HCT116 (cell line): ENCODE measurements at regions not wholly inside any gene's neighbourhood (a gene's known extent, or its start where the extent isn't known, plus 50 kb on each side); places are given as distances from the start of the nearest gene placed in this dataset.

Experiments
- ATAC-seq: fragments of 200-7000 bp; cut with Tn5 transposase; 2 replicates; pipeline ENCODE4 v1.9.1; 2020; ENCODE audit warnings: mild to moderate bottlenecking, moderate library complexity
- BruUV-seq: library from RNA; stranded (reverse); fragments of 400-500 nt; replicated peaks from 2 replicates; lab custom pipeline; 2021; lab: Mats Ljungman, UMichigan
- CTCF ChIA-PET: fragments of 300-600 bp; sonication (Branson Sonifier 250); formaldehyde crosslinking; loops from one replicate; lab custom pipeline; 2021; ENCODE audit warnings: antibody characterized with exemption; lab: Charles Lee
- POLR2A ChIA-PET: fragments of 300-600, 350-600 bp; sonication (Branson Sonifier 250); formaldehyde crosslinking; loops from one replicate; lab custom pipeline; 2021; ENCODE audit warnings: antibody characterized with exemption; lab: Charles Lee
- RAD21 ChIA-PET, 2 experiments: fragments of 300-600 bp; sonication (Branson Sonifier 250); formaldehyde crosslinking; loops; one replicate each; lab custom pipeline; 2023; ENCODE audit warnings: low total read pairs in 2 of 2; ENCODE audit not compliant: uncharacterized antibody in 2 of 2, unreplicated experiment in 2 of 2, low non-redundant PET in 1 of 2; lab: Charles Lee
- DNase-seq: peaks from one replicate; pipeline ENCODE4 v3.0.0-alpha.2; 2010; ENCODE audit warnings: low read depth, low spot score
- H2AFZ ChIP-seq: fragments of 200-600 bp; shearing (Covaris generic), sonication (generic); 2 replicates; pipeline ENCODE4 v1.6.1; 2017; ENCODE audit warnings: low read depth, mixed run types, mixed read lengths, antibody characterized with exemption, low read length; ENCODE audit not compliant: poor library complexity, severe bottlenecking
- H3K27ac ChIP-seq: 2 replicates; pipeline ENCODE4 v1.5.1; 2012; ENCODE audit warnings: low read depth, low read length
- H3K27me3 ChIP-seq: fragments of 200-600 bp; sonication (generic); 2 replicates; pipeline ENCODE4 v1.6.1; 2016; ENCODE audit warnings: mixed run types, low read length, mixed read lengths; ENCODE audit not compliant: insufficient read depth
- H3K36me3 ChIP-seq, 2 experiments: fragments of 200-500 bp in 1 of 2; fragments of 200-600 bp in 1 of 2; sonication (Bioruptor generic) in 1 of 2; sonication (generic) in 1 of 2; 2 replicates each; pipeline versions ENCODE4 v1.5.1 to v1.6.1; 2014 to 2016; ENCODE audit warnings: low read length in 2 of 2, inconsistent platforms in 1 of 2, mixed read lengths in 1 of 2, mixed run types in 1 of 2; ENCODE audit not compliant: insufficient read depth in 2 of 2, control insufficient read depth in 1 of 2
- H3K4me1 ChIP-seq, 2 experiments: fragments of 200-600 bp in 1 of 2; sonication (generic) in 1 of 2; 2 replicates each; pipeline versions ENCODE4 v1.5.1 to v1.6.1; 2012 to 2017; ENCODE audit warnings: low read length in 2 of 2, inconsistent platforms in 1 of 2, mild to moderate bottlenecking in 1 of 2, mixed read lengths in 1 of 2, mixed run types in 1 of 2, moderate library complexity in 1 of 2; ENCODE audit not compliant: insufficient read depth in 2 of 2, control insufficient read depth in 1 of 2
- H3K4me2 ChIP-seq: fragments of 200-600 bp; sonication (generic); 2 replicates; pipeline ENCODE4 v1.6.1; 2017; ENCODE audit warnings: mixed run types, low read length, mixed read lengths
- H3K4me3 ChIP-seq, 2 experiments: fragments of 200-600 bp in 1 of 2; sonication (generic) in 1 of 2; replicated peaks in 1 of 2; 2 replicates each; pipeline ENCODE4 v1.5.1; 2011 to 2016; ENCODE audit warnings: low read length in 2 of 2, control low read depth in 1 of 2, low read depth in 1 of 2, mild to moderate bottlenecking in 1 of 2, mixed read lengths in 1 of 2, mixed run types in 1 of 2
- H3K79me2 ChIP-seq: fragments of 200-600 bp; sonication (generic); 2 replicates; pipeline ENCODE4 v1.6.1; 2017; ENCODE audit warnings: mild to moderate bottlenecking, mixed run types, low read length, moderate library complexity, mixed read lengths; ENCODE audit not compliant: insufficient read depth
- H3K9ac ChIP-seq: fragments of 200-600 bp; sonication (generic); 2 replicates; pipeline ENCODE4 v1.6.1; 2016; ENCODE audit warnings: low read length, mixed read lengths
- H3K9me2 ChIP-seq: fragments of 200-600 bp; sonication (generic), shearing (Covaris generic); 2 replicates; pipeline ENCODE4 v1.6.1; 2017; ENCODE audit warnings: mixed run types, mild to moderate bottlenecking, moderate library complexity; ENCODE audit not compliant: insufficient read depth
- H3K9me3 ChIP-seq, 2 experiments: fragments of 200-500 bp in 1 of 2; fragments of 200-600 bp in 1 of 2; sonication (Bioruptor generic) in 1 of 2; sonication (generic) in 1 of 2; 2 replicates each; pipeline ENCODE4 v1.6.1; 2014 to 2017; ENCODE audit warnings: low read length in 2 of 2, mixed read lengths in 2 of 2, inconsistent platforms in 1 of 2, low read depth in 1 of 2, mild to moderate bottlenecking in 1 of 2, mixed run types in 1 of 2, moderate library complexity in 1 of 2; ENCODE audit not compliant: control insufficient read depth in 1 of 2, insufficient read depth in 1 of 2
- H4K20me1 ChIP-seq: fragments of 200-600 bp; sonication (generic), shearing (Covaris generic); 2 replicates; pipeline ENCODE4 v1.6.1; 2017; ENCODE audit warnings: mixed run types, mild to moderate bottlenecking, moderate library complexity; ENCODE audit not compliant: insufficient read depth
- CEBPB ChIP-seq: IDR thresholded peaks from 2 replicates; pipeline ENCODE4 v1.6.1; 2012; ENCODE audit warnings: low read depth
- EGR1 ChIP-seq: IDR thresholded peaks from 2 replicates; pipeline ENCODE4 v1.6.1; 2012; ENCODE audit warnings: low read depth
- ELF1 ChIP-seq: IDR thresholded peaks from 2 replicates; pipeline ENCODE4 v1.6.1; 2012; ENCODE audit warnings: low read depth, borderline replicate concordance
- EZH2 ChIP-seq: fragments of 200-600 bp; sonication (generic); IDR thresholded peaks from 2 replicates; pipeline ENCODE4 v1.6.1; 2017; ENCODE audit warnings: antibody characterized with exemption, mixed run types
- EZH2phosphoT487 ChIP-seq: fragments of 200-600 bp; IDR thresholded peaks from 2 replicates; pipeline ENCODE4 v1.6.1; 2018; ENCODE audit warnings: antibody characterized with exemption, borderline replicate concordance
- JUND ChIP-seq: IDR thresholded peaks from 2 replicates; pipeline ENCODE4 v1.6.1; 2012
- POLR2AphosphoS5 ChIP-seq: IDR thresholded peaks from 2 replicates; pipeline ENCODE4 v1.6.1; 2011; ENCODE audit warnings: mild to moderate bottlenecking, low read depth, low read length, moderate library complexity
- RAD21 ChIP-seq: IDR thresholded peaks from 2 replicates; pipeline ENCODE4 v1.6.1; 2012; ENCODE audit warnings: low read depth, mild to moderate bottlenecking
- intact Hi-C: fragments of 100-400 bp; cut with micrococcal nuclease; formaldehyde crosslinking; loops from 2 replicates; pipeline ENCODE4 v1.10.0; 2022

GRCh38 chr22:27627901-27628300 is 173.7 kb downstream of the MN1 start:
- no peaks in the 10 kb centered on the region for H3K9me3 ChIP-seq
- no peaks in the 10 kb centered on the region for H4K20me1 ChIP-seq
- no peak overlapping the region for H3K4me2 ChIP-seq
- no peak for DNase-seq
- no peaks in the 10 kb centered on the region for H3K27me3 ChIP-seq
- H3K4me1 ChIP-seq = peaks cover 18 to 27% of the 10 kb centered on the region in 2 experiments
- H3K27ac ChIP-seq = no peak overlapping the region
- H3K4me3 ChIP-seq = no peak overlapping the region
- no peak overlapping the region for H2AFZ ChIP-seq
- no peaks in the 10 kb centered on the region for H3K36me3 ChIP-seq
- H3K9ac ChIP-seq = no peak overlapping the region
- no TSS peak for BruUV-seq
- no peaks in the 10 kb centered on the region for H3K79me2 ChIP-seq
- TF ChIP-seq RAD21 (no peak), CEBPB (no peak), POLR2AphosphoS5 (no peak), JUND (no peak), EZH2 (no peak), EZH2phosphoT487 (no peak), EGR1 (no peak)
- POLR2A ChIA-PET = no interaction called here
- no peaks in the 10 kb centered on the region for H3K9me2 ChIP-seq
- ATAC-seq = no peak
- intact Hi-C loops = no loop called here
- RAD21 ChIA-PET = no interaction called here
- CTCF ChIA-PET = no interaction called here

- ChIA-PET POLR2A (no interaction called here), RAD21 (no interaction called here), CTCF (no interaction called here)
- Histone ChIP-seq H3K79me2 (no peaks in the 10 kb centered on the region), H3K36me3 (no peaks in the 10 kb centered on the region), H3K27me3 (no peaks in the 10 kb centered on the region), H4K20me1 (no peaks in the 10 kb centered on the region), H3K27ac (no peak overlapping the region), H3K4me2 (no peak overlapping the region), H3K9ac (no peak overlapping the region), H3K4me1 (peaks cover 18 to 27% of the 10 kb centered on the region in 2 experiments), H2AFZ (no peak overlapping the region), H3K9me2 (no peaks in the 10 kb centered on the region), H3K9me3 (no peaks in the 10 kb centered on the region), H3K4me3 (no peak overlapping the region)
- BruUV-seq = no TSS peak
- no peak for ATAC-seq
- TF ChIP-seq ELF1 = no peak
- intact Hi-C loops = no loop called here
- no peak for DNase-seq
Observed at GRCh38 chr22:27628341-27628740, 173.2 kb downstream of the MN1 start.
